Esophagus squamous epithelium (tissue), 4 donors: ENCODE measurements at regions not wholly inside any gene's neighbourhood (a gene's known extent, or its start where the extent isn't known, plus 50 kb on each side); places are given as distances from the start of the nearest gene placed in this dataset.

Experiments used
- POLR2A ChIP-seq, 4 donors: fragments of 450-650 bp; IDR thresholded peaks; one replicate each; pipeline ENCODE4 v1.6.1; 2017; ENCODE audit warnings: antibody characterized with exemption in 4 of 4, mild to moderate bottlenecking in 4 of 4, moderate library complexity in 3 of 4
- TF ChIP-seq, protein P1 (sequence below), 6 experiments: fragments of 450-650 bp in 4 of 6; fragments of 200-600 bp in 2 of 6; sonication (generic) in 2 of 6; IDR thresholded peaks; one replicate each; pipeline ENCODE4 v1.5.1; 2016 to 2019; ENCODE audit warnings: antibody characterized with exemption in 6 of 6, mild to moderate bottlenecking in 4 of 6, moderate library complexity in 4 of 6

- no peak for TF ChIP-seq POLR2A (IDR thresholded peaks at IDR 0.05)
- TF ChIP-seq, protein P1, sequence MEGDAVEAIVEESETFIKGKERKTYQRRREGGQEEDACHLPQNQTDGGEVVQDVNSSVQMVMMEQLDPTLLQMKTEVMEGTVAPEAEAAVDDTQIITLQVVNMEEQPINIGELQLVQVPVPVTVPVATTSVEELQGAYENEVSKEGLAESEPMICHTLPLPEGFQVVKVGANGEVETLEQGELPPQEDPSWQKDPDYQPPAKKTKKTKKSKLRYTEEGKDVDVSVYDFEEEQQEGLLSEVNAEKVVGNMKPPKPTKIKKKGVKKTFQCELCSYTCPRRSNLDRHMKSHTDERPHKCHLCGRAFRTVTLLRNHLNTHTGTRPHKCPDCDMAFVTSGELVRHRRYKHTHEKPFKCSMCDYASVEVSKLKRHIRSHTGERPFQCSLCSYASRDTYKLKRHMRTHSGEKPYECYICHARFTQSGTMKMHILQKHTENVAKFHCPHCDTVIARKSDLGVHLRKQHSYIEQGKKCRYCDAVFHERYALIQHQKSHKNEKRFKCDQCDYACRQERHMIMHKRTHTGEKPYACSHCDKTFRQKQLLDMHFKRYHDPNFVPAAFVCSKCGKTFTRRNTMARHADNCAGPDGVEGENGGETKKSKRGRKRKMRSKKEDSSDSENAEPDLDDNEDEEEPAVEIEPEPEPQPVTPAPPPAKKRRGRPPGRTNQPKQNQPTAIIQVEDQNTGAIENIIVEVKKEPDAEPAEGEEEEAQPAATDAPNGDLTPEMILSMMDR (IDR thresholded peaks at IDR 0.05) = no peak
Measured at GRCh38 chr13:50161052-50161451, 145.8 kb downstream of the KCNRG start.
